Fibroblast of skin of abdomen (primary cell): ENCODE measurements at regions not wholly inside any gene's neighbourhood (a gene's known extent, or its start where the extent isn't known, plus 50 kb on each side); places are given as distances from the start of the nearest gene placed in this dataset.
A peak's percentile ranks its signal among the peaks of the same experiment; 100 is the strongest.
"Not testable (repeated sequence)": the region's sequence is repeated elsewhere in the genome, so short reads cannot be mapped to it uniquely, and the experiment has no call there.

Experiments used
- DNase-seq: peaks from one replicate; pipeline ENCODE4 v3.0.0-alpha.2; 2013

DNA sequence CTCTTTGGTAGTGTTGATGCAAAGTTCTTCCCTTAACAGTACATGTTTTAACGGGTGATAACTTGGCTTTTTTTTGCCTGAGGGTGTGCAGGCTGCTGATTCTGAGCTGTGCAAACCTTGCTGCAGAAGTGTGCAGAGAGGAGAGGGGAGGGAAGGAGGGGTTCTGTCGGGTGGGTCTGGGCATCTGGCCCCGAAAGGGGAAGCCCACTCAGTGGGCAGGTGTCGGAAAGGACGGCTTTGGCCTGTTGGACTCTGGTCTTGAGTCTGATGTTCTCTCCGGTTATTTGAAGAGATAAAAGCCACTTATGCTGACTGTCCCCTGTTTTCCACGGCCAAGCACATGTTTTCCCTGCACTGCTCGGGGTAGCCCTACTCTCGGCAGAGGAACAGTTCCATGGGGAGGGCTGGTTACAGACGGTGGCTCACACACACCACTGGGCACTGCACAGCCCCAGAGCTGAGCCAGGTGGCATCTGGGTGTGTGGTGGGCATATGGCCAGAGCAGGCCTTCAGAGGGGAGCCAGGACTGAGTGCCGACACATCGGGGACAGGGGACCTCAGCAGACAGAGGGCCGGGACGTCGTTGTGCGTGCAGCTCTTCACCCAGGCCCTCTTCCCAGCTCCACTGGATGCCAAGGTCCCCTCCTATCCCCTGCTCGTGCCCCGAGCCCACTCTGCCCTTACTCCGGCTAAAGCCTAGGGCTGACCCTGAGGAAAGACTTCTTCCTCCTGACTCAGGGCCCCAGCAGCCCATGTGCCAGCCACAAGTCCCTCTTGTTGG lies 93.2 kb downstream of the TEX29 start:
- DNase-seq, result no peak

DNA sequence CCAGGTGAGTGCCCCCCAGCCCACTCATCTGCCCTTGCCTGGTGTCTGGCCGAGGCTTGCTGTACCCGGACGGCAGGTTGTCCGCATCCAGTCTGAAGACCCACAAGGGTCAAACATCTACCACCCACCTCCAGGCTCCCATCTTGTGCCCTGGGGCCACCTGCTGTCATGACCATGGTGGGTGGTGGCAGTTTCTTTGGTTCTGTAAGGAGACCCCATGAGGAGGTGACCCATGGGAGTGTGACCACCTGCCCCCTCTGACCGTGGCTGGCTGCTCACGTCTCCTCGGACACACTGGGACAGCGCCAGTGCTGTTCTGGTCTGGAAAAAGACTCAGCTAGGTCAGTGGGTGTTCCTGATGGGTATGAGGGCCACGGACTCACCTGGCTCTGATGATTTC lies 93.9 kb downstream of the TEX29 start:
- DNase-seq, result no peak

DNA sequence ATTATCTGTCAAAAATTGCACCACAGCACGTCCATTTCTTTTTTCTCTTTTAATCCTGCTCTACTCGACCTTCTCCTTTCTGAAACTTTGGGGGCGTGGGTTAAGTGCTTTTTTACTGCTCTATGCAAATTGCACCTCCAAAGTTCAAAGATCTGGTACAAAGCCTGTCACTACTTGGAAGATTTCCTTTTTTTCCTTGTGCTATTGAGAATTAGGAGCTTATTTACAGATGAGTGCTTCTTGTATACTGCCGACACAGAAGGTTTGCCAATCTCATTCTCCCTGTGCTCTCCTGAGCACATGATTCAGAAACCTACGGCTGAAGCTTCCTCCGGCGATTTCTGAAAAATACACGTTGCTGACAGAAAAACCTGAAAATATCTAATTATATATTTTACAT lies 94.8 kb downstream of the TEX29 start:
- DNase-seq, result no peak

DNA sequence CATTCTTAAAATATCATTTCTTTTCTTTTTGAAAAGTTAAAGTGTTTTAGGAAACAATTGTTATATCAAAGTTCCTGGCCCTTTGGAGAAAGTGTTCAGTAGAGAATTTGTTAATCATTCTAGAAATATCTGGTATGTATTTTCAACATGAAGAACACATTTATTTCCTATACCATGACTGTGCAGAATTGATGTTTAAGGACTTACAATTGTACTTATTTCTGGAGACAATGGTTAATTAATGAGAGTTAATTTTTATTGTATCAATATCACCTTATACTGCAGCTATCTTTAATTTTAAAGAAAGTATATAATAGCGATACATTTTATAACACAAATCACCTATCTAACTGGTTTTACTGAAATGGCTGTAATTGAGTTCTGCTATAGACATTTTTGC lies 95.3 kb downstream of the TEX29 start:
- DNase-seq, result no peak

DNA sequence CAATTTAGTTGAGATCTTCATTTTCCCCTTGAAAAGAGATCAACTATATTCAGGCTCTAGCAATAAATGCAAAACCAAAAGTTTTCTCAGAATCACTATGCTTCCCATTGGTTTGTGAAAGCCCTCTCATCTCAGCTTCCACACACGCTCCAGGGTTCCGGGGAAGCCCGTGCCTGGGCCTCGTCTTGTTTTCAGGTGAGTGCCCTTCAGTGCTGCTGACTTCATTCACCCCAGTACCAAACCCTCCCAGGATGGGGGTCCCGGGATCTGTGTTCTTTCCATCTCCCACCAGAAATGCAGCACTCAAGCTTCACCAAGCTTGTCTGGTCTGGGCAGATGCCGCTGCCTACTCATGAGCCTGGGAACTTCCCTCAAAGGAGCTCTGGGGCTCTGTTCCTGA lies 97.7 kb downstream of the TEX29 start:
- no peak for DNase-seq

DNA sequence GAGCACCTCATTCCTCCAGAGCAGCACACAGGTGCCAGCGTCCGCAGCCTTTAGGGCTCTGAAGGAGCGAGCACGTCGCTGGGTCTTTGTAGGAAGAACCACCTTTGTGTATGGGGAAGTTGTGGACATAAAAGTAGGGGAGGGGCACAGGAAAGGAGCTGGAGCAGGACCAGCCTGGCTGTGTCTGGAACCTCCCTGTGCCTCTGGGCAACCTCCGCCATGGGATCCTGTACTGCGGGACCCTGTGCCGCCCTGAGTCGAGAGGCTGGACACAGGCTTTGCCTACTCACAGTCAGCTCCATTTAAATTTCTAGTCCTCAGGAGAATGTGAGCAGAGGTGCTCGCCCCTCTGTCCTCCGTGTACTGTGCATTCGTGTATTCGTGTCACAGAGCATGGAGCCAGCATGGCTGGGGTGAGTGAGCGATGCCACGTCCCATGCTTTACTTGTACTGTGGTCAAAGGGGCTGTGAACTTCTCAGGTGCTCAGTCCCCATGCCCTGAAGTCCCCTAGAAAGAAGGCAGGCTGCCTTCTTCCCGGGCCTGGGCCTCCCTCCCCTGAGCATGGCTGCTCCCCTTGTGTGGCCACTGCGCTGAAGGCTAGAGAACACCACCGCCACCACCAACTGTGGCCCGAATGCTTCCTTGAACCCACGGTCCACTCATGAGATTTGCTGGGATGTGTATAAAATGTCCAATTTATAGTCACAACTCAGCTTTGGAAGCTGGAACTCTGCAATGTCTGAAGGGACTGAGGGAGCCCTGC lies 99.9 kb downstream of the TEX29 start:
- DNase-seq, result no peak

DNA sequence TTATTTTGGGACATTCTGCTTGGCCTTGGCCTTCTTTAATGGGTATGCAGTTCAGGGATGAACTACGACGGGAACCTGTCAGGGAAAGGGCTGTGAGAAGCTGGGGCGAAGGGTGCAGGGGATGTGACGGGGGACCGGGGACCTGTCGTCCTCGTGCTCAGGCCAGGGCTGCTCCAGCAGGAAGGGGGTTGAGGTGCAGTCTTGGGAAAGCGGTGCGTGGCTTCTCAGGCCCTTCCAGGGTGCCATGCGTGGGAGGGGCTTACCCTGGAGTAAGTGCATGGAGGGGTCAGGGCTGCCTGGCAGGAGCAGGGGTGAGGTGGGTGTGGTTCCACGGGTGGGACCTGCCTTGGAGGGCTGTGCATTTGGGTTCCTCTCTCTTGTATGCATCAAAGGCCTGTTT lies 100.8 kb downstream of the TEX29 start:
- no peak for DNase-seq

DNA sequence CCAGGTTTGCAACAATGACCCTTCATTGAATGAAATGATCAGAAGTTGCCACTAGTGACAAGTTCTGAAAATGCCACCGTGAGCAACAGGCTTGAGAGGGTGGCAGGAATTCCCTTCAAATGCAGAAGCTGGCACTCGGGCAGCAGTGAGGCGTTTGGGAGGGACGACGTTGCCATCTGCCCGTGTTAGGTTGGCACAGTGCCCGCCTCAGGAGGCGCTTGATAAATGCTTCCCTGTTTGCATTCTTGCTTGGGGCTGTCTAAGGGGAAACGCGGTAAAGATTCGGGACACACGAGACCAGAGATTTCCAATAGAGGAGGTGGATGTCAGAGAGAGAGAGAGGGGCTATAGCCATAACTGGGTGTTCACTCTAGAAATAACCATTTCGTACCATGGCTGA lies 101.9 kb downstream of the TEX29 start:
- no peak for DNase-seq

DNA sequence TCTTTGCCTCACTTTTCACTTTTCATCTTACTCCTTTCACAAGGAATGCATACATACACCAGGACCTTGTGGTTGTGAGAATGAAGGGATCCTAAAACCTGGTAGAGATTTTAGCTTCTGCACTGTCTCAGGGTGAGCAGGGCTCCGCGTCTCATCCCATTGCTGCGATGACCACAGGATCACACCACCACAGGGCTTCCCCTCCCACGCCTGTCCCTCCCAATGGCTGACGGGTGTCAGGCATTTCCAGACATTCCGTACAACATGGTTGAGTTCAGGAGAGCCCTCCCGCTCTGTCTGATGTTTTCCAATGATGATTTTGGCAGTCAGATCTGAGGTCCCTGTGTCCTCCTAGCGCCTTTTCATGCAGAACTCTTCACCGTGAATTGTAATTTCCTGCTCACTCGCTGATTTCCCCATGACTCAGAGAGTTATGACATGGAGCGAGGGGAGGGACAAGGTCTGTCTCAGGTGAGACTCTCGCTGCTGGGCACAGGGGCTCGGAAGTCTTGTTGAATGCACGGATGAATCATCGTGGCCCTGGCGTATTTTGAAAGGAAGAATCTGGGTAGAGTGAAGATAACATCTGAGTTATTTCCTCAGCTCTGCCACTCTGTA lies 102.8 kb downstream of the TEX29 start:
- DNase-seq, result no peak

DNA sequence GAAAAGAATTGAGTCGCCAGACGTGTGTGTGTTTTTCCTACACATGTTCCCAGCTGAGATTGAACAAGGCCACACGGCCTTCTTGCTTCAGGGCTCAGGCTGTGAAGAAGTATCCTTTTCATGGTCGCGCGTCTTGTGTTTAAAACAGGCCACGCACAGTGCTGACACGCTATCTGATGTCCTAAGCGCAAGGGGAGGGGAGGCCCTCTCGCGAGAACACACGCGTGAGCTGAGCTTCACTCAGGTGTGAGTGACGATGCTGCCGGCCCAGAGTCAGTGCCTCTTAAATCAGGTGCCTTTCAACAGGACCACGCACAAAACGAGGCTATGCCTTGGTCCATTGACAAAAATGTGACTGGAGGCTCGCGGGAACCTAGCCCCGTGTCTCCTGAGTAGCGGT lies 103.7 kb downstream of the TEX29 start:
- no peak for DNase-seq

DNA sequence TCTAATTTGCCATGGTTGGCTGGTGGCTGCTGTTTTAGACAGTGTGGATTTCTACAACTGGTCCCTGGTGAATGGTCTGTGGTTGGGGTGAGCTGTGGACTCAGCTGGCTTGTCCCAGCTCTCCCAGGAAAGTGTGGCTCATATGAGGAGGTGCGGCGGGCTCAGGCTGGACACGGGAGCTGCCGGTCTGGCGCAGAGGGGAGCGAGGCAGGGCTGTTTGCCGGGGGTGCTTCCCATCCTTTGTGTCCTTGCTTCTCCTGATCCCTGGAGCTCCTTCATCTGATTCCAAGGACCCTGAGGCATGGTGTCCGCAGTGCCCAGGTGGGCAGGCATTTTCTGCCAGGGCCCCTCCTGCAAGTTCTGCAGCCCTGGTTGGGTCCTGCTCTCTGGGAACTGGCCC lies 104.9 kb downstream of the TEX29 start:
- no peak for DNase-seq

DNA sequence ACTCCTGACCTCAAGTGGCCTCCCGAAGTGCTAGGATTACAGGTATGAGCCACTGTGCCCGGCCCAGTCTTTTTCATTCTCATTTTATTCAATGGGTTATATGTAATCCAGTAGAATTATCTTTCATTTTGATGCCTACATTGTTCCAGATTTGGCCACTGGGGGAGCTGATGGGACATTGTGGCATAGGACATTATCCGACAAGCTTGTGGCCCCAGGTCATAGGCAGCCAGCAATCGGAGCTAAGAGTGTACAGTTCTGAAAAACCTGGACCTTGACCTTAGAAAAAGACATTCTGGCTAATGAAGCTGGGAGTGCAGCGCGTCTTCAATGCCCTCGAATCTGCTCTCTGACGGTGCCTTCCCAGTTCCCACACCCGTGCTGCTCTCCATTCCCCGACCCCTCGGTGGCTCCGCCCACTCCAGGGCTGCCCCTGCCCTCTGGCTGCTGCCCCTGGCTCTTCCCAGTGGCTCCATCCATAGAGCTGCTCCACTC lies 108.7 kb downstream of the TEX29 start:
- DNase-seq, result peak; percentile 4

DNA sequence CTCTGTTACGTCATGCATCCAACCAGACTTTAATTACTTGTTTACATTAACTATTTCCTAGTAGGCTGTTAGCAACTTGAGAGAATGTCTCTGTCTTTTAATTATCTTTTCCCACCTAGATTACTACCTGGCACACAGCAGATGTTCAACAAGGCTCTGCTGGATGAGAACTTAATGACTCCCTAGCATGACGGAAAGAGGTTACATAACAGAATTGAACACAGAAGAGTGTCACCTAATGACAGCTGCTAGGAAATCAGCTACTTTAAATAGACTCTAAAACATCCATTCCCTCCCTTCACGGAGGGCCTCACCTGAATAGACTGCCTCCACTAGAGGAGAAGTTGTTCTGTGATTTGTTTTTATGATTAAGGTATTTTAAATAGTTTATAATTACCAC lies 110.8 kb downstream of the TEX29 start:
- DNase-seq, result no peak

DNA sequence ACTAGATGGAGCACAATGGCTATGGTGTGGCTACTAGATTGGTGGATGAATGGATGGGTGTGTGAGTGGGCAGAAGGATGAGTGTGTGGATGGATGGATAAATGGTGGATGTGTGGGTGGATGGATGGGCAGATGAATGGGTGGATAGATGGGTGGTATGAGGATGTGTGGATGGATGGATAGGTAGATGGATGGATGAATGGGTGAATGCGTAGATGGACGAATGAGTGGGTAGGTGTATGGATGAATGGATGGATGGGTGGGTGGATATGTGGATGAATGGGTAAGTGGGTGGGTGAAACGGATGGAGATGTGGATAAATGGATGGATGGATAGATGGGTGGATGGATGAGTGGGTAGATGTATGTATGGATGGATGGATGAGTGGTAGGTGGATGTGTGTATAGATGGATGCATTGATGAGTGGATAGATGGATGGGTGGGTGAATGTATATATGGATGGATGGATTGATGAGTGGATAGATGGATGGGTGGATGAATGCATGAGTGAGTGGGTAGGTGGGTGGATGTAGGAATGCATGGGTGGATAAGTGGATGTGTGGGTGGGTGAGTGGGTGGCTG lies 114.2 kb downstream of the TEX29 start:
- no peak for DNase-seq

DNA sequence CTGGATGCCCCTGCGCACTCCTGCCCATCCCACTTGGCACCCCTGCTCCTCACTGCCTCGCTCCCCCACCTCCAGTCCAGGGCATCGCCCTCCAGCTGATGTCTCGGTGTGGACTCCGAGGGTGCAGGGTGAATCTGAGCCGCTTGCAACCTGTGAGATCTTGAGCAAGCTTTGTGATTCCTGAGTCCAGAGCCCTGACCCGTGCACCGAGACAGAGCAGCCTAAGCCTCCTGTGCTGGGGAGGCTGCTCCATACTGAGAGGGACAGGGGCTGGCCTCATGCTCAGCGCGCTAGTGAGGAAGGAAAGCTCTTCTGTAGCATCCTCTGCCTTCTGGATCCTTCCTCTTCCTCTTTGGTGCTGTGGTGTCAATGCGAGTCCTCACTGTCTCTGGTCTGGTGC lies 116.0 kb downstream of the TEX29 start:
- no peak for DNase-seq

DNA sequence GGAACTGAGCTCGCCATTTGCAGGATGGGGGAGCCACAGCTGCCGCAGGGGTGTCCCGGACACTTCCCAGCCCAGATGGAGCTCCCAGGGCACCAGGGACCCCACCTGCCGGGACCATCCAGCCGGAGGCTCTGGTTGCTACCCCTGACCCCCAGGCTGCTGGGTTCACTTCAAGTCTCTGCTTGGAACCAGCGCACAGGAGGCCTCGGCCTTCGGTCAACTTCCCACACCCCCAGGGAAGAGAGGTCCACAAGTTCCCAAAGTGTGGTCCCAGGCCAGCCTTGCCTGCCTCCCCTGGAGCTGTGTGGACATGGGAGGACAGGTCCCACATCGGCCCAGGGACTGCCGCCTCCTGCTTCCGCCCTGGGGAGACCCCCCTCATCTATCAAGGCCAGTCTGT lies 117.0 kb downstream of the TEX29 start:
- no peak for DNase-seq

DNA sequence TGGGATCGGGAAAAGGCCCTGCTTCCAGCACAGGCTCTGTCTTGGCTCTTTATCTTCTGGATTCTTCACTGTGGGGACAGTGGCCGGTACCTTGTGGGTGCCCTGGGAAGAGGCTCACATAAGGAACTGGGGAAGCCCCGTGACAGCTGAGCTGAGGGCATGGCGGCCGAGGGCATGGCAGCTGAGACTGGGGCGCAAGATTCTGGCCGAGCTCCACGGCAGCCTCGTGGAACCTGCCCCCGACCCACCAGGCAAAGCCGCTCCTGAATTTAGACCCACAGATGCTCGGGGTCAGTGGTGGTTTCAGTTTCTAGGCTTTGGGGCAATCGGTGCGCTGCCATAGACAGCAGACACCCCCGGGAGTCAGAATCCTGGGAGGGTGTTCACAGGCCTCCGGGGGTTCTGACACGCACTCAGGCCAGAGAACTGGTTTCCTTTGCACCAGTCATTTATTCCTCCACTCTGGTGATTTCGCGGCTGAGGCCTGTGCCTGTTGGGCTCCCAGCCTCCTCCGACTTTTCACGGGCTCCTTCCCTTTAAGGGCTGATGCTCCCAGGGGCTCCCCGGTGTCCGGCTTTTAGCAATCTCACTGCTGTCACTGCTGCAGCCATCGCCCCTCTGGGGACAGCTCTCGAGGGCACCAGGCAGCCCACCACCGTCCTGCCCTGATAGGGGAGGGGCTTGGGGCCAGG lies 117.6 kb downstream of the TEX29 start:
- no peak for DNase-seq

DNA sequence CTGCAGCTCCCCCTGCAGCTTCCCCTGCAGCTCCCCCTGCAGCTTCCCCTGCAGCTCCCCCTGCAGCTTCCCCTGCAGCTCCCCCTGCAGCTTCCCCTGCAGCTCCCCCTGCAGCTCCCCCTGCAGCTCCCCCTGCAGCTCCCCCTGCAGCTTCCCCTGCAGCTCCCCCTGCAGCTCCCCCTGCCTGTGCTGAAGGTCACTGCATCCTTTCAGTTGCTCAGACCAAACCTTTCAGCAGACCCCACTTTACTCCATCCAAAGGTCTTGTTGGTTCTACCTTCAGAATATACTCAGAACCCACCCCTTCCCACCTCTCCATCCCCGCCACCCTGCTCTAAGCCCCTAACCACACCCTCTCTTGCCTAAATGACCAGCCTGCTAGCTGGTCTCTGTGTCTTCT lies 120.0 kb downstream of the TEX29 start:
- DNase-seq, result not testable (repeated sequence)

DNA sequence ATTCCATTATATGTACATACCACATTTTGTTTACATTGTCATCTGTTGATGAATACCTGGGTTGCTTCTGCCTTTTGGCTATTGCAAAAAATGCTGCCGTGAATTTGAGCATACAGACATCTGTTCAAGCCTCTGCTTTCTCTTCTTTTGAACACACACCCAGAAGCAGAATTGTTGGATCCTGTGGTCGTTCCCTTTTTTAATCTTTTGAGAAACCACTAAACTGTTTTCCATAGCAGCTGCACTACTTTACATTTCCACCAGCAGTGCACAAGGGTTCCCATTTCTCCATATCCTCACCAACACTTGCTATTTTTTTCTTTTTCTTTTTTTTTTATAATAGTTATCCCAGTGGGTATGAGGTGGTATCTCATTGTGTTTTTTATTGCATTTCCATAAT lies 123.5 kb downstream of the TEX29 start:
- no peak for DNase-seq

DNA sequence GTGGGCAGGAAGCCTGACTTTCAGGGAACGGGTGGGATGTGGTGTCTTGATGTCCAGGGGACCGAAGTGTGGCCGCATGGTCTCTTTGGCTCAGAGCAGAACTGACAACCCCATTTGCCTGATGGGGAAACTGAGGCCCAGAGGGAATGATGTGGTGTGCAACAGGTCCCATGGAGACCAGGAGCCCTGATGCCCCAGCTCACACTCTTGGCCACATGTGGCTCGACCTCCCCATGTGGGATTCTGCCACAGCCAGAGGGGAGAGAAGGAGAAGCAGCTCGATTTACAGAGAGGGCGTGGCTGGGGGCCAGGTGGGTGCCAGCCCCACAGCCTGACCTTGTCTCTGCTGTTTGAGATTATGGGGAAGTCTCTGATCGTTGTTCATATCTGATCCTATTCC lies 128.1 kb downstream of the TEX29 start:
- no peak for DNase-seq

DNA sequence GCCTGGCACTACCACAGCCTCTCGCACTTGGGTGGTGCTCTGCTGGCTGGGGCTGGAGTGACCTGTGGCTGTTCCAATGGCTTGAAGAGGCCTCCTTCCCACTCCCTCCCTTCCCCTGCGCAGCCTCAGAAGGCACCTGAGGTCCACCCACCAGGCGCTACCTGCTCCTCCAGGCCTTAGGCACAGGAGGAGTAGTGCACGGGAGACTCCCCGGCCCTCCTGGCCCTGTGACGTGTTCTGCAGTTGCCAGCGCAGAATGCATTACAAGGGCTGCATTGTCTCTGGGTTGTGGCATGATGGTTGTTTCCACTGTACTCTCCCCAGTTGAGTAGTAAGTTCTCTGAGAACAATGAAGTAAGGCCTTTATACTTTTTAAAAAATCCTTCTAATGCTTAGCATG lies 128.6 kb downstream of the TEX29 start:
- DNase-seq, result no peak

DNA sequence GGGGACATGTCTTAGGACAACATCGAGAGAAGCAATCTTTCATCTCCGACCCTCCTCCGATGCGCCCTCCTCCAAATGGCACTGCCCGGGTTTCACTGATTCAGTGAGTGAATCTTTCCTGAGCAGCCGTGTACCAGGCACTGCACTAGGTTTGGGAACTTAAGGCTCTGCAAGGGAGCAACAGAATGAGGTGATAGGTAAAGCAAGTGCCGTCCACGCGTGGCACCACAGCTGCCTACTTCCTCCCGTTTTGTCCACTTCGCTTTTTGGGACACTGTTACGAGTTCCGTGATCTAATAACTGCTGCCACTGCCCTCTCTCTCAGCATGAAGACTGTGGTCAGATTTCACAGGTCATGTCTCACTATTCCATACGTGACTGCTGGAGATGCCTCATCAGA lies 131.0 kb downstream of the TEX29 start:
- DNase-seq, result no peak
